Duodenal mucosa (tissue), 2 donors: ENCODE measurements at regions not wholly inside any gene's neighbourhood (a gene's known extent, or its start where the extent isn't known, plus 50 kb on each side); places are given as distances from the start of the nearest gene placed in this dataset.

Source experiments
- H3K27ac ChIP-seq: one replicate; pipeline ENCODE4 v1.7.0; 2013; ENCODE audit warnings: low read depth, low read length
- H3K27me3 ChIP-seq, 2 donors: one replicate each; pipeline ENCODE4 v1.7.0; 2013; ENCODE audit warnings: low read length in 2 of 2, control low read depth in 1 of 2; ENCODE audit not compliant: insufficient read depth in 2 of 2, control insufficient read depth in 1 of 2
- H3K36me3 ChIP-seq, 2 donors: one replicate each; pipeline ENCODE4 v1.7.0; 2013; ENCODE audit warnings: low read length in 2 of 2, control low read depth in 1 of 2; ENCODE audit not compliant: insufficient read depth in 2 of 2, control insufficient read depth in 1 of 2
- H3K4me1 ChIP-seq, 2 donors: one replicate each; pipeline ENCODE4 v1.7.0; 2013; ENCODE audit warnings: low read length in 2 of 2, control low read depth in 1 of 2; ENCODE audit not compliant: insufficient read depth in 2 of 2, control insufficient read depth in 1 of 2
- H3K4me3 ChIP-seq, 2 donors: one replicate each; pipeline ENCODE4 v1.7.0; 2013; ENCODE audit warnings: low read length in 2 of 2, low read depth in 1 of 2
- H3K9ac ChIP-seq, 2 donors: one replicate each; pipeline ENCODE4 v1.7.0; 2013; ENCODE audit warnings: low read length in 2 of 2, low read depth in 1 of 2
- H3K9me3 ChIP-seq, 2 donors: one replicate each; pipeline ENCODE4 v1.7.0; 2013; ENCODE audit warnings: low read length in 2 of 2, control low read depth in 1 of 2; ENCODE audit not compliant: control insufficient read depth in 1 of 2

DNA sequence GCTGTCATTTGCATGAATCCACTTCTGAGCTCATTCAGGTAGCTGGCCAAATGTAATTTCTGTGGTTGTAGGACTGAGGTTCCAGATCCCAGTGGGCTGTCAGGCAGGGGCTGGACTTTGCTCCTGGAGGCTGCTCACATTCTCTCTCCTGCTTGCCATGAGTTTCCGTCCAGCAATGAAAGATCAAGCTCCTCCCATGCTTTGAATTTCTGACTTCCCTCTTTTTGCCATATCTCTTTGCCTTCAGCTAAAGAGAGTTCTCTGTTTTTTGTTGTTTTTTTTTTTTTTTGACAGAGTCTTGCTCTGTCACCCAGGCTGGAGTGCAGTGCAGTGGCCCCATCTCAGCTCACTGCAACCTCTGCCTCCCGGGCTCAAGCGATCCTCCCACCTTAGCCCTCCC lies 76.9 kb downstream of the ING1 start:
- Histone ChIP-seq H3K9me3 (peaks cover 19 to 23% of the 10 kb centered on the region in 2 donors), H3K36me3 (no peaks in the 10 kb centered on the region), H3K4me1 (no peaks in the 10 kb centered on the region), H3K27me3 (no peaks in the 10 kb centered on the region), H3K9ac (no peak overlapping the region), H3K4me3 (no peak overlapping the region), H3K27ac (no peak overlapping the region)

DNA sequence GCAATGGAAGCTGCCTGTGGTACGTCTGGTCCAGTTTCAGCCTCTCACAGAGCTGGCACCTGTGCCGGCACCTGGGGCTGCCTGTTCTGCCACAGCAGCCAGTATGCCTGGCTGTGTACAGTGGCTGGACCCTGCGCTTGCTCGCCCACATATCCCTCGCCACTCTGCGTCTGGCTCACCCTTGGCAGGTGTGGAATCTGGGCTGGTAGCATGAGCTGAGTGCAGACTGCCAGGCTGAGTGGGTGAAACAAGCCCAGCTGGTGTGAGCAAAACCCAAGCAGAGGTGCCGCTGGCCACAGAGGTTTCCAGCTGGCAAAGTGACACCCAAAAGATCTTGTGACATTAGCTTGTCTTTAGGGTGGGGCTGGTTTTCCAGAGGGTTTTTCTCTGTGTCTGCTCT lies 80.7 kb downstream of the ING1 start:
- Histone ChIP-seq H3K9me3 (peaks cover 19 to 23% of the 10 kb centered on the region in 2 donors), H3K4me3 (no peak overlapping the region), H3K36me3 (no peaks in the 10 kb centered on the region), H3K27ac (no peak overlapping the region), H3K9ac (no peak overlapping the region), H3K27me3 (peaks cover 0 to 4% of the 10 kb centered on the region in 2 donors), H3K4me1 (peaks cover 0 to 3% of the 10 kb centered on the region in 2 donors)

DNA sequence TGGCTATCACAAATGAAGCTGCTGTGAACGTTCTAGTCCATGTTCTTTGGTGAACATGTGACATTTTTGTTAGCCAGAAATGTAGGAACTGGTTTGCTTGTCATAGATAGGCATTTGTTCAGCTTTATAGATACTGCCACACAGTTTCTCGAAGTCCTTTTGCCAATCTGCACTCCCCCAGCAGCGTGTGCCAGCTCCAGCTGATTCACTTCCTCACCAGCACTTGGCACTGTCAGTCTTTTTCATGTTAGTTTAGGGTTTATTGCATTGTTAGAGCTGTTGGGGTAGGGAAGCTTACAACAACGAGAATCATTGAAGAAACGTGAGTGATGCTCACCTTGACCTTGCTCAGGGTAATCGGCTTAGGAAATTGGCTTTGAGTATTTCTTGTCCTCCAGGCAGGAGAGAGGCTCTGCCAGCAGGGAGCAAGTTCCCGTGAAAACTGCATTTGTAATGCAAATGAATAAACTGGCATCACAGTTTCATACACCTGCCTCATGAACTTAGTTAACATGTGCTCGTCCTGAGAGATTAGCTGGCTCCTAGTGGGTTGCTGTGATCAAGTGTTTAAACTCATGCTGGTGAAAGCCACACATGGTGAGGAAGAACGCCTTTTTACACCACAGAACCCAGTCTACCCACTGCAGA lies 83.9 kb downstream of the ING1 start:
- Histone ChIP-seq H3K27ac (no peak overlapping the region), H3K4me1 (peaks cover 0 to 3% of the 10 kb centered on the region in 2 donors), H3K9ac (no peak overlapping the region), H3K4me3 (no peak overlapping the region), H3K27me3 (peaks cover 8 to 13% of the 10 kb centered on the region in 2 donors), H3K9me3 (peaks cover 10 to 13% of the 10 kb centered on the region in 2 donors), H3K36me3 (no peaks in the 10 kb centered on the region)

DNA sequence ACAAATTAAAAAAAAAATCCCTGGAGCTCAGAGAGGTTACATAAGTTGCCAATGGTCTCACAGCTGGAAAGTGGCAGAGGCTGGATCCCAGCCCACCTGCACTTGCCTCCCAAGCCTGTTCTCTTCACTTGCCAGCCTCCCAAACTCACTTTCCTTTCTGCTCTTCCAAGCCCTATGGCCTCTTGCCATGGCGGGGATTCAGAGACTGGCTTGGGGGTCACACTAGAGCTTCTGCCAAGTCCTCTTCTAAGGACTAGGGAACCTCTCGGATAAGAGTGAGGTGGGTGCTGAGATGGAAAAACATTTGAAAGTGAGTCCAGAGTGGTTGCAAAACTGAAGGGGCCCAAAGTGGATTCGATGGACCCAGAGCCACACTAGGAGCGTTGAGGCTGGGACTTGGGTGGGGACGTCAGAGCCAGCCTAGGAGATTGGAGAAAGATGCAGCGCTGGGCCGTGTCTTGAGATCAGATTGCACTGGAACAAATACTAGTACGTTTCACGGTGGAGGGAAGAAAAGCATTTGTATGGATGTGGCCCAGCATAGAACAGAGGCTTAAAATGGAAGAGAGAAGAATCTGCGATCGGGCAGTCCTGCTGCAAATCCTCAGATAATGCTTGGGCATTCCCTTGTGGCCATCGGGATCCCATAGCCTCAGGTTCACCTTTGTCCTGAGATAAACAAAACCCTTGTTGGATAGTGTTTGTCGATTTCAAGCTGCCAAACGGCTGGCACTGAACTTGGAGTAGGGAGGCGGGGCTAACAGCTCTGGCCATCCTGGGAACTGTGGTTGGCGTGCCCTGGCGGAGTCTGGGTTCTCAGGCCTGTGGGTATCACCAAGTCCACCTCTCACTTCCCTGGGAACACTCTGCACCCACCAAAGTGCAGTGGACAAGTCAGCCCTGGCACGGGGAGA lies 84.8 kb downstream of the ING1 start:
- Histone ChIP-seq H3K4me3 (peak overlapping the region in 1 of 2 donors; percentile 38), H3K36me3 (no peaks in the 10 kb centered on the region), H3K9me3 (peaks cover 2 to 9% of the 10 kb centered on the region in 2 donors), H3K9ac (no peak overlapping the region), H3K27ac (no peak overlapping the region), H3K27me3 (peaks cover 8 to 13% of the 10 kb centered on the region in 2 donors), H3K4me1 (peaks cover 0 to 3% of the 10 kb centered on the region in 2 donors)

DNA sequence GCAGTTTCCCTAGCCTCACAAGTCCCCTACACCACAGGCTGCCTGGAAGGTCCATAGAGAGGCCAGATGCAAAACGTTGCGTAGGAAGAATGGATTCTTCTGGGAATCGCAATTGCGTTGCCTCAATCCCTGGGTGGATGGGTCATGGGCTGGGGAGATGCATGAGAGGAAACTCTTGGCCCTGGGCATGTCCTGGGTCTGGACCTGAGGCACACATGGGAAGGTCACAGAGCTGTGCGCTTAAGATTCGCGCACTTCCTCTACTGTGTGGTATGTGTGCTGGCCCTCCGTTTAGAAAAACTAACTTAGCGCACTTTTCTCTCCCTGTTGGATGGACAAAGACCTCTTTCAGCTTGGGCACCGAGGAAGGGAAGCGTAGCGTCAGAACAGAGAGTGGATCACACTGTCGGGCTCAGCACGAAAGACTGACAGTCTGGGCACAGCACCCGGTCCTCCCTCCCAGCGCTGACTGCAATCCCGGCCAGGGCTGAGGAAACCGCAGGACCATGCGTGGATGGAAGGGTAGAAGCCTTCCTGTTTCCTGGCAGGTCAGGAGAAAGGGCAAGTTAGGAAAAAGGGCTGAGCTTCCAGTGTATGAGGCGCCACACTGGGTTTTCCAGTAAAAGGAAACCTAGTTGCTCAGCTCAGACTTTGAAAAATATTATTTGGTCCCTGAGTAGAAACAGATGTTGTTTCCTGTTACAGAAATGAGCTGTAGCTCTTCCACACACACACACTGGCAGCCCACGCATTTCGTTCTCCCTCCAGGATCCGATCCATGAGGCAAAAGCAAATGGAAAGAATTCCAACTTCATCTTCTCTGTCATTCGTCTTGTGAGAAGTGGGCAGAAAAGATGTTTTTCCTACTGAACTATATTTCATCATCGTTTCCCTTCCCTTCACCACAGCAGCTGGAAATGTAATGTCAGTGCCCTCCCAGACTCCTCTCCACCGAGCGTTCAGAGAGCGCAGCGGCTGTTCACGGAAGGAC lies 86.0 kb downstream of the ING1 start:
- Histone ChIP-seq H3K4me3 (peak overlapping the region; percentile 3 to 44), H3K36me3 (no peaks in the 10 kb centered on the region), H3K4me1 (peaks cover 0 to 3% of the 10 kb centered on the region in 2 donors), H3K27ac (peak overlapping the region; percentile 68), H3K27me3 (peaks cover 8 to 13% of the 10 kb centered on the region in 2 donors), H3K9me3 (no peaks in the 10 kb centered on the region), H3K9ac (peak overlapping the region in 1 of 2 donors; percentile 44)

DNA sequence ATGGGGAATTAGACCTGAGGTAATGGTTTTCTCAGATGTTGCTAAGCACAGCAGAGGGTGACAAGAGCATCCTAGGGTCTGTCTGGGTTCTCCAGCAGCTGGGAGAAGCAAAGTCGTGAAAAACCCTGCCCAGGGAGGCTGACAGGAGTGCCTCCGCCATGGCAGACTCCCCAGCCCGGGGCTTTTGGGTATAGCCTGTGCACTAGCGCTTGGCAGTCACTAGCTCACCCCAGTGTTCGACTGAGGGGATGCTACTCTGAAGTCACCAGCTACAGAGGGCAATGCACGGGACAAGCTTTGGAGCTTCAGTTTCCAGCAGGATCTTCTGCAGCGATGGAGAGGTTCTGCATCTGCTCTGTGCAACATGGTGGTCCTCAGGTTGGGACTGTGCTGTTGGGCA lies 87.5 kb downstream of the ING1 start:
- no peak overlapping the region for H3K27ac ChIP-seq
- H3K4me3 ChIP-seq = no peak overlapping the region
- H3K9ac ChIP-seq = no peak overlapping the region
- H3K4me1 ChIP-seq = peaks cover 0 to 3% of the 10 kb centered on the region in 2 donors
- peaks cover 8 to 17% of the 10 kb centered on the region in 2 donors for H3K27me3 ChIP-seq
- H3K36me3 ChIP-seq = no peaks in the 10 kb centered on the region
- H3K9me3 ChIP-seq = no peaks in the 10 kb centered on the region

DNA sequence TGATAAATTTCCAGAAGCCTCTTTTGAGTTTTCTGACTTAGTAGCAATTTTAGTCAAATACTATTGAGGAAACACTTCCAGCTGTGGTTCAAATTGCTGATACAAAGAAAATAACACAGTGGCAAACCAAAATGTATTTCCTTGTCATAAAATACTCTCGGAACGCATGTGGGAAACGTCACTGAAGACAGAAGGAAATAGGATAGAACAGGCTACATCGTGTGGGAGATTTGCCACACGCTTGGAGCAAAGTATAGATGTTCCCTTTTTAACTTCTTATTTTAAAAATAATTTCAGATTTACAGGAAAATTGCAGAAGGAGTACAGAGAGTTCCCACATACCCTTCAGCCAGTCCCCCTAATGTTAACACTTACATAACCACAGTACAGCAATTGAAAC lies 88.8 kb downstream of the ING1 start:
- H3K27ac ChIP-seq = no peak overlapping the region

DNA sequence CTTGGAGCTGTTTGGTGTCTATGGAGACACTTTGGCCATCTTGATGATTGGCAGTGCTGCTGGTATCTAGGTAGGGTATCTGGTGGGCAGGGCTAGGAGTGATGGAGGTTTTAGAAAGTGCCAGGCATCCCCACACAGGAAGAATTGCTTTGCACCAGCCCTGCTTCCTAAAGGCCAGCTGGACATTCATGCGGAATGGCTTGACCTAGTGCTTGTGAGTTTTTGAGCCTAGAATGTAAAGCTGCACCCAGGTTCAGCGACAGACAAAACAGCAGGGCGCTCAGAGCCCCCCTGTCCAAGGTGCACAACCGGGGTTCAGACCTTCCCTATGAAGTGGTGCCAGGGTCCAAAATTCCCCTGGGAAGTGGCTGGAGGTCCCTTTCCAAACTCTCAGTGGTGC lies 93.1 kb downstream of the ING1 start:
- H3K4me3 ChIP-seq = no peak overlapping the region

More for the DNA sequence above, 88.8 kb downstream of the ING1 start:
- Histone ChIP-seq H3K4me1 (peaks cover 0 to 3% of the 10 kb centered on the region in 2 donors), H3K4me3 (no peak overlapping the region), H3K9ac (no peak overlapping the region), H3K27me3 (peaks cover 8 to 17% of the 10 kb centered on the region in 2 donors), H3K36me3 (no peaks in the 10 kb centered on the region), H3K9me3 (no peaks in the 10 kb centered on the region)

DNA sequence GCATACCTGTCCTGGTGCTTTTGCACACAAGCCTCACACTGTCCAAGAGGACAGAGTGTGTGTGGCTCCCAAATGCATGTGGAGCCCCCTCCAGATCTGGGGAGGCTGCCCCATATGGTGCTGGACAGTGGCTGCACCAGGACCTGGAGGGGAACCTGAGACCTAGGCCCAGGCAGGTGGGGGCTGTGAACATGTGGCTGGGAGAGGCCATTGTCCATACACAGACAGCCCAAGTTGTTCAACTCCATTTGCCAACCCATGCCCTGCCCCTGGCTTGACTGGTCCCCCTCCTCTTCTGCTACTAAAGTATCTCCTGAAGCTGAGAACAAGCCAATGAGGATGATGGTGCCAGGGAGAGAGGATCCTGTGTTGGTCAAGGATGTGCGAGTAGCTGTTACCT lies 94.0 kb downstream of the ING1 start:
- H3K27me3 ChIP-seq = peaks cover 15 to 21% of the 10 kb centered on the region in 2 donors
- H3K36me3 ChIP-seq = no peaks in the 10 kb centered on the region
- no peak overlapping the region for H3K27ac ChIP-seq
- H3K9ac ChIP-seq = no peak overlapping the region
- H3K9me3 ChIP-seq = no peaks in the 10 kb centered on the region
- no peak overlapping the region for H3K4me3 ChIP-seq
- no peaks in the 10 kb centered on the region for H3K4me1 ChIP-seq

More for the DNA sequence above, 93.1 kb downstream of the ING1 start:
- peaks cover 9 to 13% of the 10 kb centered on the region in 2 donors for H3K27me3 ChIP-seq
- H3K27ac ChIP-seq = no peak overlapping the region
- H3K9me3 ChIP-seq = no peaks in the 10 kb centered on the region
- no peaks in the 10 kb centered on the region for H3K4me1 ChIP-seq
- H3K9ac ChIP-seq = no peak overlapping the region
- no peaks in the 10 kb centered on the region for H3K36me3 ChIP-seq
